Naive thymus-derived CD4-positive, alpha-beta T cell (primary cell): ENCODE measurements at regions not wholly inside any gene's neighbourhood (a gene's known extent, or its start where the extent isn't known, plus 50 kb on each side); places are given as distances from the start of the nearest gene placed in this dataset.
"Not testable (repeated sequence)": the region's sequence is repeated elsewhere in the genome, so short reads cannot be mapped to it uniquely, and the experiment has no call there.

Experiments used
- ATAC-seq: fragments of 150-1000 bp; cut with Tn5 transposase; 2 replicates; pipeline ENCODE4 v1.10.0; 2021; ENCODE audit warnings: mild to moderate bottlenecking, moderate library complexity
- CTCF ChIA-PET: fragments of 350-600 bp; sonication (Branson Sonifier 250); formaldehyde crosslinking; loops from one replicate; lab custom pipeline; 2021; ENCODE audit warnings: antibody characterized with exemption; lab: Charles Lee
- POLR2A ChIA-PET: fragments of 350-600 bp; sonication (Branson Sonifier 250); formaldehyde crosslinking; loops from one replicate; lab custom pipeline; 2021; ENCODE audit warnings: antibody characterized with exemption, inconsistent platforms; lab: Charles Lee
- DNase-seq, 9 donors: peaks; one replicate each; pipeline versions ENCODE4 v3.0.0 to v3.0.0-alpha.2; 2020 to 2022; ENCODE audit warnings: mixed read lengths in 1 of 9
- H3K27ac ChIP-seq: one replicate; pipeline ENCODE4 v1.7.0; 2013; ENCODE audit warnings: mild to moderate bottlenecking, low read depth, low read length, moderate library complexity
- H3K27me3 ChIP-seq, 2 donors: one replicate each; pipeline ENCODE4 v1.7.0; 2013; ENCODE audit warnings: low read length in 2 of 2, mild to moderate bottlenecking in 2 of 2, moderate library complexity in 2 of 2; ENCODE audit not compliant: control insufficient read depth in 2 of 2, insufficient read depth in 2 of 2
- H3K36me3 ChIP-seq, 3 experiments: 1 replicate in 2 of 3; 2 replicates in 1 of 3; pipeline ENCODE4 v1.7.0; 2013; ENCODE audit warnings: low read length in 3 of 3, mild to moderate bottlenecking in 3 of 3, moderate library complexity in 1 of 3; ENCODE audit not compliant: insufficient read depth in 3 of 3, control insufficient read depth in 2 of 3
- H3K4me1 ChIP-seq, 2 donors: one replicate each; pipeline ENCODE4 v1.7.0; 2013; ENCODE audit warnings: low read length in 2 of 2, mild to moderate bottlenecking in 2 of 2, moderate library complexity in 1 of 2; ENCODE audit not compliant: control insufficient read depth in 2 of 2, insufficient read depth in 2 of 2
- H3K4me3 ChIP-seq: 2 replicates; pipeline ENCODE4 v1.7.0; 2013; ENCODE audit warnings: mild to moderate bottlenecking, low read length
- H3K9me3 ChIP-seq, 3 experiments: 1 replicate in 2 of 3; 2 replicates in 1 of 3; pipeline ENCODE4 v1.7.0; 2013; ENCODE audit warnings: low read length in 3 of 3; ENCODE audit not compliant: control insufficient read depth in 2 of 3
- H3K27ac Mint-ChIP-seq, 9 donors: one replicate each; pipeline ENCODE4 v1.8.0; 2020 to 2022; ENCODE audit warnings: mixed read lengths in 9 of 9, mild to moderate bottlenecking in 8 of 9, moderate library complexity in 5 of 9, inconsistent platforms in 2 of 9
- H3K27me3 Mint-ChIP-seq, 5 donors: one replicate each; pipeline ENCODE4 v1.8.0; 2021 to 2022; ENCODE audit warnings: mixed read lengths in 5 of 5, mild to moderate bottlenecking in 1 of 5
- H3K36me3 Mint-ChIP-seq, 5 donors: one replicate each; pipeline ENCODE4 v1.8.0; 2020 to 2022; ENCODE audit warnings: mixed read lengths in 5 of 5, mild to moderate bottlenecking in 3 of 5, inconsistent platforms in 1 of 5
- H3K4me1 Mint-ChIP-seq, 7 donors: one replicate each; pipeline ENCODE4 v1.8.0; 2020 to 2022; ENCODE audit warnings: mixed read lengths in 7 of 7, mild to moderate bottlenecking in 3 of 7, inconsistent platforms in 1 of 7
- H3K4me3 Mint-ChIP-seq, 10 donors: one replicate each; pipeline ENCODE4 v1.8.0; 2020 to 2022; ENCODE audit warnings: mild to moderate bottlenecking in 10 of 10, mixed read lengths in 10 of 10, moderate library complexity in 6 of 10, inconsistent platforms in 2 of 10
- H3K9me3 Mint-ChIP-seq, 11 donors: one replicate each; pipeline ENCODE4 v1.8.0; 2020 to 2022; ENCODE audit warnings: mixed read lengths in 11 of 11, mild to moderate bottlenecking in 4 of 11, inconsistent platforms in 1 of 11, moderate library complexity in 1 of 11
- intact Hi-C, 2 donors: fragments of 100-400 bp; cut with micrococcal nuclease; formaldehyde crosslinking; loops; one replicate each; pipeline ENCODE4 v1.15.1; 2023

- no peak overlapping the region for H3K27ac Mint-ChIP-seq
- Histone ChIP-seq H3K27me3 (no peaks in the 10 kb centered on the region), H3K36me3 (no peaks in the 10 kb centered on the region), H3K27ac (no peak overlapping the region), H3K4me3 (no peak overlapping the region), H3K4me1 (no peaks in the 10 kb centered on the region), H3K9me3 (no peaks in the 10 kb centered on the region)
- intact Hi-C loops = loop anchor here in 1 of 2 donors (5.0 to 10.0 kb wide), 2 partner anchors 1334 to 1832 kb away; no protein-coding TSS in a partner anchor
- no peaks in the 10 kb centered on the region for H3K36me3 Mint-ChIP-seq
- H3K9me3 Mint-ChIP-seq = no peaks in the 10 kb centered on the region
- no peak overlapping the region for H3K4me3 Mint-ChIP-seq
- ChIA-PET POLR2A (no interaction called here), CTCF (no interaction called here)
- no peak for ATAC-seq
- H3K27me3 Mint-ChIP-seq = no peaks in the 10 kb centered on the region
- DNase-seq = peak in 1 of 9 donors; percentile 1
- no peaks in the 10 kb centered on the region for H3K4me1 Mint-ChIP-seq
Observed at GRCh38 chrX:86946569-86946968, 571.0 kb upstream of the KLHL4 start.

- no peaks in the 10 kb centered on the region for H3K9me3 ChIP-seq
- H3K27ac ChIP-seq = no peak overlapping the region
- H3K36me3 Mint-ChIP-seq = no peaks in the 10 kb centered on the region
- H3K27ac Mint-ChIP-seq = no peak overlapping the region
- CTCF ChIA-PET = no interaction called here
- H3K27me3 ChIP-seq = no peaks in the 10 kb centered on the region
- POLR2A ChIA-PET = no interaction called here
- no peak overlapping the region for H3K4me3 ChIP-seq
- no peak for DNase-seq
- H3K9me3 Mint-ChIP-seq = peaks cover 0 to 6% (median 1%) of the 10 kb centered on the region in 11 donors
- H3K4me3 Mint-ChIP-seq = no peak overlapping the region
- no peaks in the 10 kb centered on the region for H3K36me3 ChIP-seq
- no peak for ATAC-seq
- no peaks in the 10 kb centered on the region for H3K4me1 ChIP-seq
- no peaks in the 10 kb centered on the region for H3K4me1 Mint-ChIP-seq
- H3K27me3 Mint-ChIP-seq = no peaks in the 10 kb centered on the region
- intact Hi-C loops = no loop called here
Observed at GRCh38 chrX:86964321-86964720, 553.3 kb upstream of the KLHL4 start.

- H3K4me3 ChIP-seq = no peak overlapping the region
- H3K27me3 Mint-ChIP-seq = no peaks in the 10 kb centered on the region
- H3K27ac Mint-ChIP-seq = no peak overlapping the region
- H3K4me3 Mint-ChIP-seq = no peak overlapping the region
- ChIA-PET POLR2A (no interaction called here), CTCF (no interaction called here)
- peaks cover 0 to 7% (median 3%) of the 10 kb centered on the region in 11 donors for H3K9me3 Mint-ChIP-seq
- H3K4me1 Mint-ChIP-seq = no peaks in the 10 kb centered on the region
- ATAC-seq (no peak), DNase-seq (no peak)
- no peaks in the 10 kb centered on the region for H3K36me3 ChIP-seq
- H3K27me3 ChIP-seq = no peaks in the 10 kb centered on the region
- intact Hi-C loops = no loop called here
- H3K36me3 Mint-ChIP-seq = no peaks in the 10 kb centered on the region
- H3K4me1 ChIP-seq = no peaks in the 10 kb centered on the region
- no peak overlapping the region for H3K27ac ChIP-seq
- H3K9me3 ChIP-seq = no peaks in the 10 kb centered on the region
Observed at GRCh38 chrX:86981326-86981879, 536.2 kb upstream of the KLHL4 start.

GRCh38 chrX:86987351-86987750, 530.3 kb upstream of the KLHL4 start:
- H3K27ac Mint-ChIP-seq, H3K27me3 ChIP-seq, H3K27me3 Mint-ChIP-seq, H3K27ac ChIP-seq, H3K4me1 Mint-ChIP-seq, intact Hi-C loops, ATAC-seq, DNase-seq, CTCF ChIA-PET, H3K4me1 ChIP-seq, H3K9me3 ChIP-seq, H3K36me3 Mint-ChIP-seq, H3K36me3 ChIP-seq, H3K4me3 Mint-ChIP-seq, POLR2A ChIA-PET, H3K9me3 Mint-ChIP-seq, H3K4me3 ChIP-seq: not testable (repeated sequence)

GRCh38 chrX:87003031-87003430, 514.6 kb upstream of the KLHL4 start:
- H3K4me1 ChIP-seq = no peaks in the 10 kb centered on the region
- H3K36me3 Mint-ChIP-seq = no peaks in the 10 kb centered on the region
- no peaks in the 10 kb centered on the region for H3K9me3 ChIP-seq
- no peaks in the 10 kb centered on the region for H3K27me3 Mint-ChIP-seq
- ChIA-PET POLR2A (no interaction called here), CTCF (no interaction called here)
- peaks cover 0 to 6% (median 0%) of the 10 kb centered on the region in 11 donors for H3K9me3 Mint-ChIP-seq
- H3K36me3 ChIP-seq = no peaks in the 10 kb centered on the region
- intact Hi-C loops = no loop called here
- no peak for DNase-seq
- H3K4me3 Mint-ChIP-seq = no peak overlapping the region
- no peak for ATAC-seq
- no peak overlapping the region for H3K27ac ChIP-seq
- no peak overlapping the region for H3K27ac Mint-ChIP-seq
- H3K4me3 ChIP-seq = no peak overlapping the region
- no peaks in the 10 kb centered on the region for H3K4me1 Mint-ChIP-seq
- no peaks in the 10 kb centered on the region for H3K27me3 ChIP-seq

GRCh38 chrX:87005183-87005582, 512.4 kb upstream of the KLHL4 start:
- POLR2A ChIA-PET = no interaction called here
- Histone ChIP-seq H3K9me3 (no peaks in the 10 kb centered on the region), H3K36me3 (no peaks in the 10 kb centered on the region), H3K4me1 (no peaks in the 10 kb centered on the region), H3K4me3 (no peak overlapping the region), H3K27me3 (no peaks in the 10 kb centered on the region), H3K27ac (no peak overlapping the region)
- Mint-ChIP-seq H3K27ac (no peak overlapping the region), H3K27me3 (no peaks in the 10 kb centered on the region), H3K4me1 (no peaks in the 10 kb centered on the region), H3K9me3 (peaks cover 0 to 6% (median 0%) of the 10 kb centered on the region in 11 donors), H3K4me3 (no peak overlapping the region), H3K36me3 (no peaks in the 10 kb centered on the region)
- DNase-seq = no peak
- intact Hi-C loops = no loop called here
- CTCF ChIA-PET = no interaction called here
- ATAC-seq = no peak

- Mint-ChIP-seq H3K36me3 (no peaks in the 10 kb centered on the region), H3K4me3 (no peak overlapping the region), H3K9me3 (peaks cover 0 to 6% (median 0%) of the 10 kb centered on the region in 11 donors), H3K27ac (no peak overlapping the region), H3K4me1 (no peaks in the 10 kb centered on the region), H3K27me3 (no peaks in the 10 kb centered on the region)
- Histone ChIP-seq H3K36me3 (no peaks in the 10 kb centered on the region), H3K4me1 (no peaks in the 10 kb centered on the region), H3K4me3 (no peak overlapping the region), H3K27ac (no peak overlapping the region), H3K27me3 (no peaks in the 10 kb centered on the region), H3K9me3 (no peaks in the 10 kb centered on the region)
- DNase-seq = no peak
- ATAC-seq = no peak
- intact Hi-C loops = no loop called here
- ChIA-PET POLR2A (no interaction called here), CTCF (no interaction called here)
Observed at GRCh38 chrX:87005885-87006284, 511.7 kb upstream of the KLHL4 start.
